ENCODE measurements at regions not wholly inside any gene's neighbourhood (a gene's known extent, or its start where the extent isn't known, plus 50 kb on each side); places are given as distances from the start of the nearest gene placed in this dataset.

DNA sequence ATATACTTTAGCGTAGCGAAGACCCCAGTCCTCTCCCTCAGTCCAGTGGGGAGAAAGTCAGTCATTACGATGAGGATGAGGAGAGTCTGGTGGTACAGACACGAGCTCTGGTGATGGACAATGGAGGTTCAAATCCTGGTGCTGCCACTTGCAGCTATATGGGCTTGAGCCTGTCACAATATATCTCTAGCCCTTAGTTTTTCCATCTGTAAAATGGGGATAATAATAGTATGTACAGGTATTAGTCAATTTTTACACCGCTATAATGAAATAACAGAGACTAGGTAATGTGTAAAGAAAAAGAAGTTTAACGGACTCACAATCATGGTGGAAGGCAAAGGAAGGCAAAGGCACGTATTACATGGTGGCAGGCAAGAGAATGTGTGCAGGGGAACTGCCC is 237.9 kb downstream of the BCAS1 start:
- peak overlapping the region in 3 of 8 donors; percentile 86 to 91 (median 87) for H3K27ac ChIP-seq
- H3K4me1 ChIP-seq: peaks cover 24 to 86% (median 69%) of the 10 kb centered on the region in 6 donors
- DNase-seq: no peak
- WGBS, 5 donors: 89 to 97% (median 96%) methylated on average over 7 of the region's 7 CpGs
- H3K4me3 ChIP-seq: no peak overlapping the region
- intact Hi-C loops (cut with DNase I; ENCODE audit: low total_unique reads): no loop called here
- no peaks in the 10 kb centered on the region for H3K9me3 ChIP-seq
- H3K36me3 ChIP-seq: no peaks in the 10 kb centered on the region
- H3K27me3 ChIP-seq (replicated peaks in 1 of 7): no peaks in the 10 kb centered on the region
- TF ChIP-seq POLR2AphosphoS5 (IDR thresholded peaks at IDR 0.05) (no peak), POLR2A (IDR thresholded peaks at IDR 0.05) (no peak), CTCF (IDR thresholded peaks at IDR 0.05 in 8 of 11, conservative IDR thresholded peaks at IDR 0.05 in 3 of 11) (peak in 1 of 11 experiments; percentile 12)

- Histone ChIP-seq H3K4me3 (no peak overlapping the region), H3K4me1 (peaks cover 24 to 87% (median 72%) of the 10 kb centered on the region in 6 donors), H3K9me3 (no peaks in the 10 kb centered on the region), H3K27me3 (replicated peaks in 1 of 7) (no peaks in the 10 kb centered on the region), H3K27ac (peak overlapping the region in 5 of 8 donors; percentile 10 to 91 (median 24)), H3K36me3 (no peaks in the 10 kb centered on the region)
- no peak for DNase-seq
- intact Hi-C loops (cut with DNase I; ENCODE audit: low total_unique reads): no loop called here
- 89 to 93% (median 91%) methylated on average over 3 of the region's 3 CpGs for WGBS, 5 donors
- no peak for TF ChIP-seq CTCF (IDR thresholded peaks at IDR 0.05 in 8 of 11, conservative IDR thresholded peaks at IDR 0.05 in 3 of 11)
- no peak for TF ChIP-seq POLR2AphosphoS5 (IDR thresholded peaks at IDR 0.05)
- no peak for TF ChIP-seq POLR2A (IDR thresholded peaks at IDR 0.05)
Measured at GRCh38 chr20:53831812-53832211, 238.2 kb upstream of the ZNF217 start.

DNA sequence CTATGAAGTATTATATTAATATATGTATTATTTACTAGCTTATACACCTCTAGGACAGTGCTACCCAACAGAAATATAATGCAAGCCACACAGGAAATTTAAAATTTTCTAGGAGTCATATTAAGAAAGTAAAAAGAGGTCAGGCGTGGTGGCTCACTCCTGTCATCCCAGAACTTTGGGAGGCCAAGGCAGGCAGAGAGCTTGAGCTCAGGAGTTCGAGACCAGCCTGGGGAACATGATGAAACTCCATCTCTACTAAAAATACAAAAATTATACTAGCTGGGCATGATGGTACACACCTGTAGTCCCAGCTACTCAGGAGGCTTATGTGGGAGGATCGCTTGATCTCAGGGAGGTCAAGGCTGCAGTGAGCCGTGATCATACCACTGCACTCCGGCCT is 237.6 kb upstream of the ZNF217 start:
- intact Hi-C loops (cut with DNase I; ENCODE audit: low total_unique reads): no loop called here
- peak overlapping the region in 6 of 8 donors; percentile 27 to 91 (median 86) for H3K27ac ChIP-seq
- no peak overlapping the region for H3K4me3 ChIP-seq
- TF ChIP-seq POLR2A (IDR thresholded peaks at IDR 0.05) (no peak), CTCF (IDR thresholded peaks at IDR 0.05 in 8 of 11, conservative IDR thresholded peaks at IDR 0.05 in 3 of 11) (no peak), POLR2AphosphoS5 (IDR thresholded peaks at IDR 0.05) (no peak)
- no peak for DNase-seq
- no peaks in the 10 kb centered on the region for H3K36me3 ChIP-seq
- H3K9me3 ChIP-seq: no peaks in the 10 kb centered on the region
- no peaks in the 10 kb centered on the region for H3K27me3 ChIP-seq (replicated peaks in 1 of 7)
- peaks cover 24 to 87% (median 73%) of the 10 kb centered on the region in 6 donors for H3K4me1 ChIP-seq
- WGBS, 5 donors: 92 to 97% (median 94%) methylated on average over 5 of the region's 5 CpGs

DNA sequence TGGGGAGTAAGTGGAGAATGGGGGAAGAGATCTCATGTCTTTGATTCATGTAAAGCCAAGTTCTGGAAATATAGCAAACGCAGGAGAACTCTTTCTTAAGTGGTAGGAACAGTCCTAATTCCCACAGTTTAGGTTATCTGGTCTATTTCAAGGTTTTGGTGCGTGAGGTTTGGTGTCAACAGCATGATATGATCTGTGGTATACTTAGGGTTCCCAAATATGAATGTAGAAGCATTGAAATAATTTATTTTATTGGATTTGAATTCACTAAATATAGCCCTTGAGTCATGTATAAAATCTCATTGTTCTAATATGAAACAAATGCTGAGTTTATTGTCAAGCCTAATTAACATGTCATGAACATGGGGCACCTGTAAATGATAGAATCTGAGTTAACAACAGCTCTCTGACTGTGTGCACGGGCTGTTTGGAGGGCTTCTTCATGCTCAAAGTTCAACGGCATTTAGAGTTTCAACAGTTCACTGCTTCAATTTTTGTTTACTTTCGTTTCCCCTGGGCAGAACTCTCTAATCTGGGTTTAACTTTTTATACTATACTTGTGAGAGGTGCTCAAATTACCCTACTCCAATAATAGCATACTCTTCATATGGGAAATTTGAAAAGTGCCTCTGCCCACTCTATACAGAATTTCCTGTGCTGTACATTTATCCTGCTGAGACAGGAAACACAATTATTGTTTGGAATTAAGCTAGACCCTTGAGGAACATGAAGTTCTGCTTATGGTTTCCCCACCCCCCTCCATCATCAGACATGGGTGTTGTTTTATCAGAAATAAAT is 236.3 kb upstream of the ZNF217 start:
- intact Hi-C loops (cut with DNase I; ENCODE audit: low total_unique reads): no loop called here
- no peak for DNase-seq
- Histone ChIP-seq H3K27ac (peak overlapping the region; percentile 79 to 91 (median 86)), H3K9me3 (no peaks in the 10 kb centered on the region), H3K4me3 (peak overlapping the region in 4 of 8 donors; percentile 4 to 53 (median 16)), H3K36me3 (no peaks in the 10 kb centered on the region), H3K4me1 (peaks cover 24 to 76% (median 60%) of the 10 kb centered on the region in 6 donors), H3K27me3 (replicated peaks in 1 of 7) (no peaks in the 10 kb centered on the region)
- TF ChIP-seq POLR2A (IDR thresholded peaks at IDR 0.05) (no peak), POLR2AphosphoS5 (IDR thresholded peaks at IDR 0.05) (no peak), CTCF (IDR thresholded peaks at IDR 0.05 in 8 of 11, conservative IDR thresholded peaks at IDR 0.05 in 3 of 11) (no peak)
- 4 to 9% (median 7%) methylated on average over 5 of the region's 5 CpGs for WGBS, 5 donors

Measured in spleen (tissue), 11 donors.